Endothelial cell of umbilical vein (primary cell): ENCODE measurements at regions not wholly inside any gene's neighbourhood (a gene's known extent, or its start where the extent isn't known, plus 50 kb on each side); places are given as distances from the start of the nearest gene placed in this dataset.

ENCODE experiments used
- EZH2 ChIP-seq: IDR thresholded peaks from 2 replicates; pipeline ENCODE4 v1.6.1; 2012; ENCODE audit warnings: borderline replicate concordance, low read depth, mild to moderate bottlenecking, moderate library complexity, low read length, inconsistent platforms; ENCODE audit not compliant: severe bottlenecking
- TF ChIP-seq, protein P1 (sequence below), 2 donors: IDR thresholded peaks; 1 replicate in 1 of 2; 2 replicates in 1 of 2; pipeline ENCODE4 v1.5.1; 2011; ENCODE audit warnings: low read length in 2 of 2, mild to moderate bottlenecking in 2 of 2, moderate library complexity in 2 of 2, control low read depth in 1 of 2, inconsistent platforms in 1 of 2, low read depth in 1 of 2; ENCODE audit not compliant: insufficient read depth in 1 of 2; ENCODE audit errors: extremely low read depth in 1 of 2

DNA sequence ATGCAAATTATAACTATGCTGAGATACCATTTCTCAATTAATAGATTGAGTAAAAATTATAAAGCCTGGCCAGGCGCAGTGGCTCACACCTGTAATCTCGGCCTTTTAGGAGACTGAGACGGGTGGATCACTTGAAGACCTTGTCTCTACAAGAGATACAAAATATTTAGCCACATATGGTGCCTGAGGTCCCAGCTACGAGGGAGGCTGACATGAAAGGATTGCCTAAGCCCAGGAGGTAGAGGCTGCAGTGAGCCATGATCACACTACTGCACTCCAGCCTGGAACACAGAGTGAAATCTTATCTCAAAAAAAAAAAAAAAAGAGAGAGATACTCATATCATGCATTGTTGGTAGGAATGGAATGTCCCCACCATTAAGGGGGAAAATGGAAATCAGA, 142.4 kb downstream of the RCN1 start:
- TF ChIP-seq, protein P1, sequence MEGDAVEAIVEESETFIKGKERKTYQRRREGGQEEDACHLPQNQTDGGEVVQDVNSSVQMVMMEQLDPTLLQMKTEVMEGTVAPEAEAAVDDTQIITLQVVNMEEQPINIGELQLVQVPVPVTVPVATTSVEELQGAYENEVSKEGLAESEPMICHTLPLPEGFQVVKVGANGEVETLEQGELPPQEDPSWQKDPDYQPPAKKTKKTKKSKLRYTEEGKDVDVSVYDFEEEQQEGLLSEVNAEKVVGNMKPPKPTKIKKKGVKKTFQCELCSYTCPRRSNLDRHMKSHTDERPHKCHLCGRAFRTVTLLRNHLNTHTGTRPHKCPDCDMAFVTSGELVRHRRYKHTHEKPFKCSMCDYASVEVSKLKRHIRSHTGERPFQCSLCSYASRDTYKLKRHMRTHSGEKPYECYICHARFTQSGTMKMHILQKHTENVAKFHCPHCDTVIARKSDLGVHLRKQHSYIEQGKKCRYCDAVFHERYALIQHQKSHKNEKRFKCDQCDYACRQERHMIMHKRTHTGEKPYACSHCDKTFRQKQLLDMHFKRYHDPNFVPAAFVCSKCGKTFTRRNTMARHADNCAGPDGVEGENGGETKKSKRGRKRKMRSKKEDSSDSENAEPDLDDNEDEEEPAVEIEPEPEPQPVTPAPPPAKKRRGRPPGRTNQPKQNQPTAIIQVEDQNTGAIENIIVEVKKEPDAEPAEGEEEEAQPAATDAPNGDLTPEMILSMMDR (IDR thresholded peaks at IDR 0.05; ENCODE audit: extremely low read depth in 1 of 2, insufficient read depth in 1 of 2, low read depth in 1 of 2, low read length in 2 of 2) = no peak
- no peak for TF ChIP-seq EZH2
